Uterus (tissue), 2 donors: ENCODE measurements at regions not wholly inside any gene's neighbourhood (a gene's known extent, or its start where the extent isn't known, plus 50 kb on each side); places are given as distances from the start of the nearest gene placed in this dataset.

Experiments used
- CTCF ChIP-seq, 4 experiments: fragments of 200-600 bp in 2 of 4; fragments of 450-650 bp in 2 of 4; sonication (generic) in 2 of 4; IDR thresholded peaks; one replicate each; pipeline ENCODE4 v1.5.1; 2016 to 2019; ENCODE audit warnings: antibody characterized with exemption in 4 of 4, mild to moderate bottlenecking in 2 of 4, moderate library complexity in 1 of 4
- POLR2A ChIP-seq, 2 donors: fragments of 450-650 bp; IDR thresholded peaks; one replicate each; pipeline ENCODE4 v1.6.1; 2016; ENCODE audit warnings: antibody characterized with exemption in 2 of 2, mild to moderate bottlenecking in 1 of 2, moderate library complexity in 1 of 2

GRCh38 chr3:17974206-17974841 is 231.9 kb upstream of the TBC1D5 start:
- TF ChIP-seq CTCF (IDR thresholded peaks at IDR 0.05) (no peak), POLR2A (IDR thresholded peaks at IDR 0.05) (no peak)
